ENCODE measurements at regions not wholly inside any gene's neighbourhood (a gene's known extent, or its start where the extent isn't known, plus 50 kb on each side); places are given as distances from the start of the nearest gene placed in this dataset.

- no peak for DNase-seq (ENCODE audit: low spot score)
Observed at GRCh38 chr2:144607891-144608521, 88.1 kb upstream of the ZEB2 start.

DNA sequence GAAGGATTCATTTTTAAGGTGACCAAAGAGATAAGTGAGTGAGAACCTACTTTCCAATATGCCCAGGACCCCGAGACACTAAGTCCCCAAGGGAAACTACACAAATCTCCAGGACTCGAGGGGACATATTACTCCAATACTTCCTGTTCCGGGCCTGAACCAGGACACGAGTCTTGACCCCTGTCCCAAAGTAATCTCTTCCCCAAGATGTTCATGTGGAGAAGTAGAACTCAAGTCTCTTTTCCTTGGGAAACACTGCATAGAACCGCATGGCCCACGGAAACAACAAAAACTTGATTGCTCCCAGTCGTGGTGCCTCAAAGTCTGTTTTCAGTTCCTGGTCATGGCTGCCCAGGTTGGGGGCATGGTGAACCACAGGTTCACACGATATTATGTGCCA, 87.2 kb upstream of the ZEB2 start:
- DNase-seq (ENCODE audit: low spot score) = no peak

DNA sequence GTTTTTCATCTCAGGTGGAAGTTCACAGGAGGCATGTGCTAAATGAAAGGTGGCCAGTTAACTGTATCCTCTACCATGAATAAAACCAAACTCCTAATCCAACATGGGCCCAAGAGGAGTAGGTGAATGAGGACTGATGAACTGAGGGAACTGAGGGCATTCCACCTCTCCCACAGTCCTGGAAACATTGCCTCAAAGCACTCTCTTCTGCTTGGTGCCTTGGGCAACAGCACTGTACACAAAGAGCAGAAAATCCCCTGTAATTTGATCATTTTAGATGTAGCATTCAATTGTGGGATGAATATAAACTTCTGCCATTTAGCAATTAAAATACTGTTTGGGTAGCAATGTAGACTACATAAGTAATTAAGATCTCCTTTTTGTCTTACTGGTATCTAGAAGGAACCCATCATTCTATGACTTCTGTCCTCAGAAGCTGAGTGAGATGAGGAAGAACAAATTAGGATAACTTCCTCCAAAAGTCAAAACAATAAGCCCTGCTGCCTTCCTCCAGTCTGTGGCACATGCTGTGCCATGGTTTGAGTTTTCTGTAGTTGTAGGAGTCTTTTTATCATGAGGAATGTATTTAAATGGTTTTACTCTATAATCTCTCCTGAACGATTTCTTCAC, 86.7 kb upstream of the ZEB2 start:
- no peak for DNase-seq (ENCODE audit: low spot score)

GRCh38 chr2:144605231-144605840, 85.4 kb upstream of the ZEB2 start:
- DNase-seq (ENCODE audit: low spot score) = no peak

- DNase-seq (ENCODE audit: low spot score) = no peak
Observed at GRCh38 chr2:144603334-144603733, 83.4 kb upstream of the ZEB2 start.

DNA sequence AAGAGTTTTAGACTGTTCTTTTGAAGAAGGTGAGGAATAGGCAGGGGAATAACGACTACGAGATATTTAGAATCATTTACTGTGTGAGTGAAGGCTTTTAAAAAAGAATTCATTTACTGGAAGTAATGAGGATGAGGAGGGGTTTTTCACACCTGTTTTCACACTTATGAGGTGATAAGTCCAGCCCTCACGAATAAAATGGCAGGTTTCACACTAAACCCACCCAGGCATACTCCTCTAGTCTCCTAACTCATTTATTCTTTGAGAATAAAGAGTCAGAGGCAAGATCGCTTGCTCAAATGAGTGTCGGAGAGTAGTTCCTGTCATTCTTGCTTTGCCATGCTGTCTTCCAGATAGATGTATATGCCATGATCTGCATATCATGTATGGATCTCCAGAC, 79.0 kb upstream of the ZEB2 start:
- DNase-seq (ENCODE audit: low spot score) = no peak

DNA sequence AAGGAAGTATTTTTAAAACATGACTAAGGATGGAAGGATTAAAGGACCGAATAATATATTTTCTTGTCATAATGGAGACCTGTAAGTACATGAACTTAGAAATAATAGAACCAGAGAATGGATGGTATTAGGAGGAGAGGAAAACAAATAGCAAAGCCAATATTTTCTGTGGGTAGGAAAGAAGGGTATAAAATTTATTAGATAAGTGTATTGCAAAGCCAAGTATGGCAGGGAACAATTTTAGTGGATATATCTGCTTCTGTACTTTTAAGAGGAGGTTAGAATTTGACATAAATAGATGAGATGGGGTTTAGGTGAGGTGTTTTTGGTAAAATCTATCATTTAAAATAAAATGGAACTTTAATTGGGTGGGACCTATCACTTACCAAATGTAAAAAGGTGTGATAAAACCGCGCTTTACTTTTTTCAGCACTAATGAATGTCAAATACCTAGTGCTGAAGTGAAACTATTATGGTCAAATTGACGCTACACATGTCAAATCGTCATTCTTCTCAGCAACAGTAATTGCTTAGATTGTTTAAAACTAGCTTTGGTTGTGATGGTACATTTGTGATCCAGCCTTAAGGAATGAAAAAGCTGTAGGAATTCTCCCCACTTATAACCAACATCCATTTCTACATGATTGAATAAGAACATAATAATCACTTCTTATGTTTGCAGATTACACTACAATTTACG, 78.1 kb upstream of the ZEB2 start:
- DNase-seq (ENCODE audit: low spot score) = no peak

DNA sequence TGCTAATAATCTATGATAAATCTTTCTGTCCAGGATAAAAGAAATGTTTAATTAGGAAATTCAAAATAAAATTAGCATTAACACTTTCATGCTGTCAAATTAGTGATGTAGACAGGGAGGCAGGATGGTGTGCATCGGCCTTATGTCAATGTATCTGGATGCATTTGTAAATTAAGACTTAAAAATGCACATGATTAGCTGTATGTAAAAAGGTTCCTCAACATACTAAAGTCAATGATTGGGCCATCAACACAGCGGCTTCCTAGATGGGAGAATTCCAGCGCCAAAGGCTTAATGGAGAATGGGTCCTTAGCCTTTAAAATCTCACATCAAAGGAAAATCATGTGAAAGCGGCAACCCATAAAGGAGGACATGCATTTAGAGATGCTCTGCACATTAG, 77.5 kb upstream of the ZEB2 start:
- DNase-seq (ENCODE audit: low spot score) = no peak

DNA sequence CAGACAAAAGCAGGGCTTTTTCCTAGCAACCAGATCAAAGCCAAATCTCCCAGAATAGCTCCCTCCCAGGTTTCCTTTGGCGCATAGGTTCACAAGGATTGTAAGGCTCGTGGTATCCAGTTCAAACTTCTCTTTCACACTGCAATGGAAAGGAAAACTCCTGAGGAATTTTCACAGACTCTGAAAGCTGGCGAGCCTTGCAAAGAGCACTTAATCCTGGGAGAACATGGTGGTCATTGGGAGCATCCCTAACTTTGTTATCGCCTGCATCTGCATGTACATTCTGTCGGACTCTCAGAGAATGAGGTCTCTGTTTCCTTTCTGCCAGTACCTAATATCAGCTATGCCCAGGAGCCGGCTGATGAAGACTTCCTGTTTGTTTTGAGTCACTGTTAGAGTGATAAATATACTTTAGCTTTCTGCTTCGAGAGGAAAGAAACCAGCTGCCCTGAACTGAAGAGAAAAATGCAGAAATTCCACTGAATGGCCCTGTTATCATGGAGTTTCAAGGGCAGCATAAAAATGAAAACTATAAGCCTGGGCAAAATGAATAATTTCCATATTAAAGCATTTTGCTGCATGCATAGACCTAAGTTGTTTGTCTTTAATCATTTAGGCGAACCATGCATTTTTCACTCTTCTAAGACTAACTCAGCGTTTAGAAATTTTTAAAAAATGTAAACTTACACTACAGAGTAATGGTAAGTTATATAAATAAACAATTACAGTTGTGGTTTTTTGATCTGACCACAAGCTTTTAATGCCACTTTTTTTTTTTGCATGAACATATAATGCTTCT, 76.4 kb upstream of the ZEB2 start:
- DNase-seq (ENCODE audit: low spot score) = peak; percentile 3

DNA sequence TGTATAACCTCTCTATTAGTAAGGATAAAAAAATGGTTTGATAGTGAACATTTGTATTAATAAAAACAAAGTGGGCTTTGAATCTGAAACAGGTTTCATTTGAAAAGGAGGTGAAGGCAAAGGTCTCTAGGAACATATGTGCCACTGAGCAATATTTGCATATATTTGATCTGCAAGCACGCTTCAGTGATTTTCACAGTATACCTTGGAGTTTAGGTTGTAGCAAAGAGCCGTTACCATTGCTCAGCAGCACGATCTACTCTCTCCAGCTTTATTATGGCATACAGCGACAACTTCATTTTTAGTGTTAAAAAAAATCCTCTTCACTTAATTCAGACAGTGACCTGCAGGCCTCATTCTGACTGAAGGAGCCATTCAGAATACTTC, 75.8 kb upstream of the ZEB2 start:
- no peak for DNase-seq (ENCODE audit: low spot score)

DNA sequence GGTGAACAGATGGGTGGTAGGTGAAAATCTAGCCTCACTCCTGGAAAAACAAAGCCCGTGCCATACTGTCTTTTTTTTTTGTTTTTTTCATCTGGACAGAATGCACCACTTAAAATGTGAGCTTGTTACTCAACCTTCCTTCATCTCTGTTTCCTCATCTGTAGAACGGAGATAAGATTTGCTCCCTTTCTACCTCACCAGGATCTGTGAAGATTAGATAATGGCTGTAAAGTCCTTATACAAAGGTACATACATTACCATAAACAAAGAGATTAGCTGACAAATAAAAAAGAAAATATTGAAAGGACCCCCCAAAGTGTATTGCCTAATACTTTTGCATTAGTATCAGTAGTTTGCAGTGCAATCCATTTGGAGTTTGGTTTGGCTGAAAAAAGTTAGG, 75.4 kb upstream of the ZEB2 start:
- DNase-seq (ENCODE audit: low spot score) = no peak

GRCh38 chr2:144593803-144594202, 73.9 kb upstream of the ZEB2 start:
- no peak for DNase-seq (ENCODE audit: low spot score)

DNA sequence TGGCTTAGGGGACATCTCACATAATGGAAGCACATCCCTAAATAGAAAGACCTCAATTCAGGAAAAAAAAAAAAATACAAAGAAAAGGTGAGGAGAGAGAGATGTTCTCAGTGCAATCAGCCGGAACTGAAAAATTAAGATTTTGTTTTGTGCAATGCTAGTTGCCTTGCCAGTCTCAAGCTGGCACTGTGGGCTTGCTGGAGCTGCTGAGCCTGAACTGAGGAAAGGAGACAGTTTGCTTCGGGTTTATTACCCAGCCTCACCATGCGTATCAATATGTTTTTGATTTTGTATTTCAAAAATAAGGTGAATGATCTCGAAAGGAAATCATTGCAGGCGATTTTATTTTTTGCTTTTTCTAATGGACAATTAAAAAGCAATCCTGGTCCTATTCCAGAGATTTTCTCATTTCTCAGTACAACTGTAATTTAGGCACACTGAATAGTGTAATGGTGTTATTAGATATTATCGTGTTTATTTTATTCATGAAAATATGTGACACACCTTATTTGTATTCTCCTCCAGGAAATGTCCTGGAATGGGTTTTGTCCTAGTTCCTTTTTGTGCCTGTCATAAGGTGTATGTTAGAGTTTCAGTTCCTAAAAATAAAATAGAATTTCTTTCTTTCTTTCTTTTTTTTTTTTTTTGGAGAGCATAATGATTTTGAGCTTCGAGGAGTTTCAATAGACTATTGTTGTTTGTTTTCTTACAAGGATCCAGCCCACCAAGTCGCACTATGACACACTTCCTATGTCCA, 72.8 kb upstream of the ZEB2 start:
- no peak for DNase-seq (ENCODE audit: low spot score)

GRCh38 chr2:144587306-144587705, 67.4 kb upstream of the ZEB2 start:
- DNase-seq (ENCODE audit: low spot score) = no peak

- DNase-seq (ENCODE audit: low spot score) = no peak
Observed at GRCh38 chr2:144586476-144586875, 66.6 kb upstream of the ZEB2 start.

- DNase-seq (ENCODE audit: low spot score) = peak; percentile 35
Observed at GRCh38 chr2:144583741-144584453, 64.0 kb upstream of the ZEB2 start.

DNA sequence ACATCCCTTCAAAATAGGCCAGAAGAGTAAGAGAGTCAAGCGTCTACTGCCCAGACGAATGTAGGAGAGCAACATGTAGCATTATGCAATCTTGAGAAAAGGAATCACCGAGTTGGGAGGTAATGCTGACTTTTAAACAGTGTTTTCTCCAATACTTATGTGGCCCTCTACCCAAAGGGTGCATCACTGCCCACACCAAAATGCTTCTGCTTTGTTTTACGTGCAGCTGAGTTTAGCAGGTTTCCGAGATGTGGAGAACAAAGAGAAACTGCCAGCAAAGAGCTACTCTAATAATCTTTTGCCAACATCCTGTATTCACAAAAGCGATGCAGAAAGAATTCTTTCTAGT, 63.4 kb upstream of the ZEB2 start:
- no peak for DNase-seq (ENCODE audit: low spot score)

- no peak for DNase-seq (ENCODE audit: low spot score)
Observed at GRCh38 chr2:144582651-144583380, 62.9 kb upstream of the ZEB2 start.

DNA sequence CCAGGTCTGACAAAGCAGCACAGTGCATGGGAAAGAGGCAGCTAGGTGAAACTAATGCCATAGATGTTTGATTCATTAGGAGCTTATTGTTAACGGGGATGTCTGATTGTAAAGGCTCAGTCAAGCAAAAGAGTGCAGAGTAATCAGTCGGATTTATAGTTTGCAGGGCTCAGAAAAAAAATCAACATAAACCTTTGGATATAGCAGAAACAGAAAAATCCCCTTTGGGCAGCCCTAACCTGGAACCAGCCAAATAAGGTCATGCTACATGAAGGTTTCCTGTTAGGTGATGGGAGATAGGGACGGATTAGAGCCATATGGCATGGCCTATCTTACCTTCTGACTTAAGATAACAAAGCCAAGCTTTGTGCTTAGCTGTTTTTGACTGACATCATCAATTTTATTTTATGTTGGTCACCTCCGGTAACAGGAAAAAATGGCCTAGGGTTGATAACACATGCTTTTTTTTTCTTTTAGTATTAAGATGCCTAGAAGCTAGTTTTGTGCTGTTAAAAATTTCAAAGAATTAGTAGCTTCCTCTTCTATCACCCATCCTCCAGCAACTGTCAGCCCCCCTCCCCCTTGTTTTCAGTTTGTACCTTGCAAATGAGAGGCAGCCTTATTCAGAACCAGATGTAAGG, 60.7 kb upstream of the ZEB2 start:
- no peak for DNase-seq (ENCODE audit: low spot score)

GRCh38 chr2:144579556-144579955, 59.6 kb upstream of the ZEB2 start:
- DNase-seq (ENCODE audit: low spot score) = no peak
